ENCODE measurements at regions not wholly inside any gene's neighbourhood (a gene's known extent, or its start where the extent isn't known, plus 50 kb on each side); places are given as distances from the start of the nearest gene placed in this dataset. TPM values are rescaled to one million over a fixed set of nuclear protein-coding genes. Genes with fewer than 3 reads are reported as not detected.

Small RNA genes in the stretch of these regions (small RNA-seq; reads per million reads assigned to genes)
- not detected for gene CYP2C56P

All from frontal cortex (tissue), 1 donor.